H9 (cell line): ENCODE measurements at regions not wholly inside any gene's neighbourhood (a gene's known extent, or its start where the extent isn't known, plus 50 kb on each side); places are given as distances from the start of the nearest gene placed in this dataset.

ENCODE experiments used
- DNase-seq: peaks from one replicate; pipeline ENCODE4 v3.0.0-alpha.2; 2017
- H2AFZ ChIP-seq: one replicate; pipeline ENCODE4 v1.6.1; 2013; ENCODE audit warnings: mild to moderate bottlenecking, low read length, control low read depth, moderate library complexity
- H2AK5ac ChIP-seq: 2 replicates; pipeline ENCODE4 v1.6.1; 2013; ENCODE audit warnings: low read length, control low read depth, mixed read lengths; ENCODE audit not compliant: insufficient read length
- H2BK120ac ChIP-seq: one replicate; pipeline ENCODE4 v1.6.1; 2013; ENCODE audit warnings: low read depth, mild to moderate bottlenecking, low read length, control low read depth, inconsistent platforms; ENCODE audit not compliant: poor library complexity, severe bottlenecking
- H2BK12ac ChIP-seq: 2 replicates; pipeline ENCODE4 v1.6.1; 2013; ENCODE audit warnings: low read length, control low read depth, mixed read lengths, low read depth; ENCODE audit not compliant: insufficient read length
- H2BK15ac ChIP-seq: 2 replicates; pipeline ENCODE4 v1.6.1; 2013; ENCODE audit warnings: low read depth, low read length, control low read depth
- H2BK20ac ChIP-seq: one replicate; pipeline ENCODE4 v1.6.1; 2013; ENCODE audit warnings: low read depth, mild to moderate bottlenecking, low read length, control low read depth, inconsistent platforms; ENCODE audit not compliant: poor library complexity, severe bottlenecking
- H2BK5ac ChIP-seq: 2 replicates; pipeline ENCODE4 v1.6.1; 2013; ENCODE audit warnings: low read length, control low read depth, mixed read lengths; ENCODE audit not compliant: insufficient read length
- H3K14ac ChIP-seq: 2 replicates; pipeline ENCODE4 v1.6.1; 2013; ENCODE audit warnings: low read length, control low read depth; ENCODE audit not compliant: insufficient read depth
- H3K18ac ChIP-seq: 2 replicates; pipeline ENCODE4 v1.6.1; 2013; ENCODE audit warnings: low read depth, mild to moderate bottlenecking, mixed read lengths, low read length, control low read depth; ENCODE audit not compliant: insufficient read length
- H3K23ac ChIP-seq: 2 replicates; pipeline ENCODE4 v1.6.1; 2013; ENCODE audit warnings: low read length, control low read depth, mixed read lengths, low read depth; ENCODE audit not compliant: insufficient read length
- H3K23me2 ChIP-seq: 2 replicates; pipeline ENCODE4 v1.6.1; 2013; ENCODE audit warnings: low read depth, mild to moderate bottlenecking, mixed read lengths, low read length, control low read depth; ENCODE audit not compliant: insufficient read length, poor library complexity, severe bottlenecking
- H3K27ac ChIP-seq: 2 replicates; pipeline ENCODE4 v1.5.1; 2013; ENCODE audit warnings: low read length, control low read depth, mixed read lengths, low read depth; ENCODE audit not compliant: insufficient read length
- H3K27me3 ChIP-seq: 2 replicates; pipeline ENCODE4 v1.6.1; 2013; ENCODE audit warnings: low read length, control low read depth, inconsistent platforms; ENCODE audit not compliant: insufficient read depth
- H3K4ac ChIP-seq: 2 replicates; pipeline ENCODE4 v1.6.1; 2013; ENCODE audit warnings: low read depth, mild to moderate bottlenecking, control low read depth, inconsistent platforms, low read length, moderate library complexity
- H3K4me1 ChIP-seq: 2 replicates; pipeline ENCODE4 v1.6.1; 2013; ENCODE audit warnings: low read length, control low read depth, inconsistent platforms; ENCODE audit not compliant: insufficient read depth
- H3K4me2 ChIP-seq: 2 replicates; pipeline ENCODE4 v1.6.1; 2013; ENCODE audit warnings: low read length, control low read depth, mixed read lengths; ENCODE audit not compliant: insufficient read length, insufficient read depth
- H3K56ac ChIP-seq: 2 replicates; pipeline ENCODE4 v1.6.1; 2013; ENCODE audit warnings: low read depth, mild to moderate bottlenecking, mixed read lengths, low read length, control low read depth; ENCODE audit not compliant: insufficient read length
- H3K79me1 ChIP-seq: 2 replicates; pipeline ENCODE4 v1.6.1; 2013; ENCODE audit warnings: low read depth, mild to moderate bottlenecking, moderate library complexity, low read length, control low read depth, inconsistent platforms; ENCODE audit not compliant: insufficient read depth, poor library complexity, severe bottlenecking
- H3K79me2 ChIP-seq: 2 replicates; pipeline ENCODE4 v1.6.1; 2013; ENCODE audit warnings: low read length, control low read depth, inconsistent platforms; ENCODE audit not compliant: insufficient read depth
- H3K9ac ChIP-seq: 2 replicates; pipeline ENCODE4 v1.6.1; 2013; ENCODE audit warnings: low read length, control low read depth, mixed read lengths; ENCODE audit not compliant: insufficient read length; ENCODE audit errors: extremely low read depth
- H3K9me3 ChIP-seq: one replicate; pipeline ENCODE4 v1.6.1; 2013; ENCODE audit warnings: low read depth, low read length, inconsistent platforms; ENCODE audit not compliant: control insufficient read depth
- H3T11ph ChIP-seq: one replicate; pipeline ENCODE4 v1.6.1; 2013; ENCODE audit warnings: mild to moderate bottlenecking, low read length, control low read depth, inconsistent platforms
- H4K20me1 ChIP-seq: one replicate; pipeline ENCODE4 v1.6.1; 2013; ENCODE audit not compliant: control insufficient read depth, insufficient read length, insufficient read depth
- H4K5ac ChIP-seq: 2 replicates; pipeline ENCODE4 v1.6.1; 2013; ENCODE audit warnings: low read depth, mild to moderate bottlenecking, mixed read lengths, low read length, control low read depth; ENCODE audit not compliant: insufficient read length
- H4K8ac ChIP-seq: replicated peaks from 2 replicates; pipeline ENCODE4 v1.6.1; 2013; ENCODE audit warnings: low read length, control low read depth, mixed read lengths, low read depth; ENCODE audit not compliant: insufficient read length
- H4K91ac ChIP-seq: 2 replicates; pipeline ENCODE4 v1.6.1; 2013; ENCODE audit warnings: low read depth, mild to moderate bottlenecking, moderate library complexity, mixed read lengths, low read length, control low read depth; ENCODE audit not compliant: insufficient read length
- H3K27ac Mint-ChIP-seq, 3 experiments: 2 replicates in 2 of 3; 3 replicates in 1 of 3; pipeline ENCODE4 v1.8.0; 2020 to 2021; ENCODE audit warnings: mixed read lengths in 3 of 3, mild to moderate bottlenecking in 1 of 3, moderate library complexity in 1 of 3
- H3K27me3 Mint-ChIP-seq: 2 replicates; pipeline ENCODE4 v1.8.0; 2021; ENCODE audit warnings: low read depth, mild to moderate bottlenecking, moderate library complexity, mixed read lengths
- H3K36me3 Mint-ChIP-seq, 3 experiments: 2 replicates in 2 of 3; 3 replicates in 1 of 3; pipeline ENCODE4 v1.8.0; 2020 to 2021; ENCODE audit warnings: low read depth in 3 of 3, mixed read lengths in 3 of 3; ENCODE audit not compliant: insufficient read depth in 1 of 3
- H3K4me1 Mint-ChIP-seq, 2 experiments: 2 replicates each; pipeline ENCODE4 v1.8.0; 2020; ENCODE audit warnings: mixed read lengths in 2 of 2
- H3K4me3 Mint-ChIP-seq, 2 experiments: 2 replicates in 1 of 2; 3 replicates in 1 of 2; pipeline ENCODE4 v1.8.0; 2020 to 2021; ENCODE audit warnings: mild to moderate bottlenecking in 2 of 2, mixed read lengths in 2 of 2, moderate library complexity in 1 of 2
- H3K9me3 Mint-ChIP-seq, 2 experiments: 2 replicates in 1 of 2; 3 replicates in 1 of 2; pipeline ENCODE4 v1.8.0; 2020; ENCODE audit warnings: mild to moderate bottlenecking in 2 of 2, mixed read lengths in 2 of 2, moderate library complexity in 1 of 2
- WGBS: extraction: QIAGEN DNeasy Blood & Tissue Kit; methylation state at CpG from one replicate; pipeline ENCODE4 v1.1.7; 2013; ENCODE audit warnings: missing lambda C conversion rate, low lambda C conversion rate, mixed read lengths; ENCODE audit not compliant: insufficient read length; ENCODE audit errors: extremely low coverage; 5-methylcytosine and 5-hydroxymethylcytosine counted together
- TF ChIP-seq, protein P1 (sequence below): fragments of 200-600 bp; sonication (generic); conservative IDR thresholded peaks from 3 replicates; pipeline ENCODE4 v1.8.0; 2021; ENCODE audit warnings: antibody characterized with exemption, mild to moderate bottlenecking

DNA sequence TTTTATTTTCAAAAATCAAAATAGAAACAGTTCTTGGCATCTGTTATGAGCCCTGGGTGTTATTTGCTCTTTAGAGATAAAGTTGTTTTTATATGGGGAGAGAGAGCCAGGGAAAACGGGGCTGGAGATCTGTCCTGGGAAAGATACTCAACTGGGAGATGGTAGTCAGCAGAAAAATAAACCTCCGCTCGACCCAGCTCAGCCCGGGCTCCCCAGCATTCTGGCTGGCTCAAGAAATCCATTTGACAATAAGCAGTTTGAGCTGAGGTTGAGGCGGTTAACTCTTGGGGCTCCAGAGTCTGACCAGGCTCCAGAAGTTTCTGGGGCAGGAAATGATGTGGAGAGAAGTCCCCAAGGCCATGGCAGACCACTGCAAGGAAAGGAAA, 151.9 kb downstream of the IRX5 start:
- H4K8ac ChIP-seq: no peak overlapping the region
- Mint-ChIP-seq H3K9me3 (peaks cover 0 to 2% of the 10 kb centered on the region in 2 experiments; a peak in 1 of 5 replicates), H3K4me3 (no peak overlapping the region), H3K4me1 (no peaks in the 10 kb centered on the region), H3K36me3 (no peaks in the 10 kb centered on the region), H3K27me3 (peaks cover 3% of the 10 kb centered on the region), H3K27ac (no peak overlapping the region)
- H2AK5ac ChIP-seq: no peak overlapping the region
- H2BK15ac ChIP-seq: no peak overlapping the region
- WGBS: no CpG with 5 or more reads among the region's 5 CpGs
- no peak overlapping the region for H3K27ac ChIP-seq
- no peaks in the 10 kb centered on the region for H3K79me1 ChIP-seq
- H3K4me2 ChIP-seq: no peak overlapping the region
- peak overlapping the region; percentile 65 for H2BK120ac ChIP-seq
- no peak overlapping the region for H3K23ac ChIP-seq
- H3T11ph ChIP-seq: no peak overlapping the region
- H2BK20ac ChIP-seq: no peak overlapping the region
- H3K9ac ChIP-seq: no peak overlapping the region
- no peaks in the 10 kb centered on the region for H3K79me2 ChIP-seq
- no peak overlapping the region for H2AFZ ChIP-seq
- H3K18ac ChIP-seq: no peak overlapping the region
- no peak overlapping the region for H3K4ac ChIP-seq
- H4K91ac ChIP-seq: no peak overlapping the region
- H3K27me3 ChIP-seq: no peaks in the 10 kb centered on the region
- no peaks in the 10 kb centered on the region for H3K4me1 ChIP-seq
- H4K20me1 ChIP-seq: no peaks in the 10 kb centered on the region
- DNase-seq: no peak
- H3K23me2 ChIP-seq: no peaks in the 10 kb centered on the region
- no peak overlapping the region for H3K14ac ChIP-seq
- no peak overlapping the region for H2BK12ac ChIP-seq
- no peak overlapping the region for H2BK5ac ChIP-seq
- H3K56ac ChIP-seq: no peak overlapping the region
- TF ChIP-seq, protein P1, sequence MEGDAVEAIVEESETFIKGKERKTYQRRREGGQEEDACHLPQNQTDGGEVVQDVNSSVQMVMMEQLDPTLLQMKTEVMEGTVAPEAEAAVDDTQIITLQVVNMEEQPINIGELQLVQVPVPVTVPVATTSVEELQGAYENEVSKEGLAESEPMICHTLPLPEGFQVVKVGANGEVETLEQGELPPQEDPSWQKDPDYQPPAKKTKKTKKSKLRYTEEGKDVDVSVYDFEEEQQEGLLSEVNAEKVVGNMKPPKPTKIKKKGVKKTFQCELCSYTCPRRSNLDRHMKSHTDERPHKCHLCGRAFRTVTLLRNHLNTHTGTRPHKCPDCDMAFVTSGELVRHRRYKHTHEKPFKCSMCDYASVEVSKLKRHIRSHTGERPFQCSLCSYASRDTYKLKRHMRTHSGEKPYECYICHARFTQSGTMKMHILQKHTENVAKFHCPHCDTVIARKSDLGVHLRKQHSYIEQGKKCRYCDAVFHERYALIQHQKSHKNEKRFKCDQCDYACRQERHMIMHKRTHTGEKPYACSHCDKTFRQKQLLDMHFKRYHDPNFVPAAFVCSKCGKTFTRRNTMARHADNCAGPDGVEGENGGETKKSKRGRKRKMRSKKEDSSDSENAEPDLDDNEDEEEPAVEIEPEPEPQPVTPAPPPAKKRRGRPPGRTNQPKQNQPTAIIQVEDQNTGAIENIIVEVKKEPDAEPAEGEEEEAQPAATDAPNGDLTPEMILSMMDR: no peak
- no peaks in the 10 kb centered on the region for H3K9me3 ChIP-seq
- no peak overlapping the region for H4K5ac ChIP-seq
